PC-9 (cell line): ENCODE measurements at regions not wholly inside any gene's neighbourhood (a gene's known extent, or its start where the extent isn't known, plus 50 kb on each side); places are given as distances from the start of the nearest gene placed in this dataset.

Experiments used
- BruUV-seq: library from RNA; stranded (reverse); fragments of 400-500 nt; replicated peaks from 2 replicates; lab custom pipeline; 2021; lab: Mats Ljungman, UMichigan
- CTCF ChIA-PET: fragments of 300-600 bp; sonication (Branson Sonifier 250); formaldehyde crosslinking; loops from one replicate; lab custom pipeline; 2022; ENCODE audit warnings: antibody characterized with exemption; lab: Charles Lee
- POLR2A ChIA-PET: fragments of 300-600 bp; sonication (Branson Sonifier 250); formaldehyde crosslinking; loops from one replicate; lab custom pipeline; 2022; ENCODE audit warnings: antibody characterized with exemption; ENCODE audit not compliant: unreplicated experiment; lab: Charles Lee
- DNase-seq, 2 experiments: peaks; one replicate each; pipeline versions ENCODE4 v3.0.0 to v3.0.0-alpha.2; 2015 to 2022; ENCODE audit warnings: mixed read lengths in 1 of 2
- H2AFZ ChIP-seq: fragments of 200-600 bp; sonication (generic); 2 replicates; pipeline ENCODE4 v1.8.1; 2017; ENCODE audit warnings: antibody characterized with exemption
- H3F3A ChIP-seq: fragments of 200-600 bp; sonication (generic); 2 replicates; pipeline ENCODE4 v1.8.1; 2017; ENCODE audit warnings: antibody characterized with exemption, mild to moderate bottlenecking, low read depth; ENCODE audit not compliant: insufficient read depth
- H3K27ac ChIP-seq: fragments of 200-600 bp; sonication (generic); 2 replicates; pipeline ENCODE4 v1.6.1; 2016; ENCODE audit warnings: mixed run types
- H3K27me3 ChIP-seq: fragments of 200-600 bp; sonication (generic); 2 replicates; pipeline ENCODE4 v1.6.1; 2016; ENCODE audit warnings: low read depth, mixed run types; ENCODE audit not compliant: insufficient read depth
- H3K36me3 ChIP-seq: fragments of 200-600 bp; sonication (generic); 2 replicates; pipeline ENCODE4 v1.6.1; 2016; ENCODE audit warnings: low read depth, mixed run types
- H3K4me1 ChIP-seq: fragments of 200-600 bp; sonication (generic); replicated peaks from 2 replicates; pipeline ENCODE4 v1.6.1; 2016; ENCODE audit warnings: mixed run types; ENCODE audit not compliant: insufficient read depth
- H3K4me2 ChIP-seq: fragments of 200-600 bp; sonication (generic); 2 replicates; pipeline ENCODE4 v1.6.1; 2017; ENCODE audit warnings: mixed run types
- H3K4me3 ChIP-seq: fragments of 200-600 bp; sonication (generic); 2 replicates; pipeline ENCODE4 v1.6.1; 2016; ENCODE audit warnings: mixed run types
- H3K79me2 ChIP-seq: fragments of 200-600 bp; sonication (generic); 2 replicates; pipeline ENCODE4 v1.6.1; 2017; ENCODE audit warnings: low read depth, mixed run types
- H3K9me2 ChIP-seq: fragments of 200-600 bp; sonication (generic); 2 replicates; pipeline ENCODE4 v1.8.1; 2017; ENCODE audit warnings: mild to moderate bottlenecking; ENCODE audit not compliant: insufficient read depth
- H3K9me3 ChIP-seq: fragments of 200-600 bp; sonication (generic); 2 replicates; pipeline ENCODE4 v1.8.1; 2016; ENCODE audit warnings: low read depth; ENCODE audit not compliant: insufficient read depth
- H4K20me1 ChIP-seq: fragments of 200-600 bp; sonication (generic); 2 replicates; pipeline ENCODE4 v1.8.1; 2017; ENCODE audit not compliant: insufficient read depth
- EZH2 ChIP-seq: fragments of 200-600 bp; sonication (generic); IDR thresholded peaks from 2 replicates; pipeline ENCODE4 v1.8.0; 2017; ENCODE audit warnings: antibody characterized with exemption, low read depth
- intact Hi-C: fragments of 100-400 bp; cut with micrococcal nuclease; formaldehyde crosslinking; loops from one replicate; pipeline ENCODE4 v1.10.0; 2022; ENCODE audit not compliant: unreplicated experiment
- TF ChIP-seq, protein P1 (sequence below): fragments of 200-600 bp; sonication (generic); conservative IDR thresholded peaks from 2 replicates; pipeline ENCODE4 v1.6.1; 2017; ENCODE audit warnings: mixed run types, antibody characterized with exemption, mild to moderate bottlenecking, moderate library complexity

DNA sequence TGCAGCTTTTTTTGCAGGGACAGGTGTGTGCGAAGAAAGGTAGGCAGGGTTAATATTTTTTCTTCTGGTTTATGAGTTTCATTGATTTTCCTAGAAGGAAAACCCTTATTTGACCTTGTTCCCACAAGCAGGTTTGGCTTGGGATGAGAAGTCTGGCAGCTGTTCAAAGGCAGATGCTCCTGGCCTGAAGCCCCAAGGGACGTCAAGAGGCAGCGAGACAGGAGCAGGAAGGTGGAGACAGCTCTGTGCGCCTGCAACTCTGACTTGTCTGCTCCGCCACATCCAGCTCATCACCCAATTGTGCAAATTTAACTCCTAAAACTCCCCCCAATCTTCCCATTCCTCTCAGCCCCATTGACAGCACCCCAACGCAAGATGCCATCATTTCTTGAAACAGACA, 136.8 kb upstream of the XYLT1 start:
- no peak for TF ChIP-seq EZH2
- TF ChIP-seq, protein P1, sequence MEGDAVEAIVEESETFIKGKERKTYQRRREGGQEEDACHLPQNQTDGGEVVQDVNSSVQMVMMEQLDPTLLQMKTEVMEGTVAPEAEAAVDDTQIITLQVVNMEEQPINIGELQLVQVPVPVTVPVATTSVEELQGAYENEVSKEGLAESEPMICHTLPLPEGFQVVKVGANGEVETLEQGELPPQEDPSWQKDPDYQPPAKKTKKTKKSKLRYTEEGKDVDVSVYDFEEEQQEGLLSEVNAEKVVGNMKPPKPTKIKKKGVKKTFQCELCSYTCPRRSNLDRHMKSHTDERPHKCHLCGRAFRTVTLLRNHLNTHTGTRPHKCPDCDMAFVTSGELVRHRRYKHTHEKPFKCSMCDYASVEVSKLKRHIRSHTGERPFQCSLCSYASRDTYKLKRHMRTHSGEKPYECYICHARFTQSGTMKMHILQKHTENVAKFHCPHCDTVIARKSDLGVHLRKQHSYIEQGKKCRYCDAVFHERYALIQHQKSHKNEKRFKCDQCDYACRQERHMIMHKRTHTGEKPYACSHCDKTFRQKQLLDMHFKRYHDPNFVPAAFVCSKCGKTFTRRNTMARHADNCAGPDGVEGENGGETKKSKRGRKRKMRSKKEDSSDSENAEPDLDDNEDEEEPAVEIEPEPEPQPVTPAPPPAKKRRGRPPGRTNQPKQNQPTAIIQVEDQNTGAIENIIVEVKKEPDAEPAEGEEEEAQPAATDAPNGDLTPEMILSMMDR = no peak
- BruUV-seq = no TSS peak
- CTCF ChIA-PET = no interaction called here

DNA sequence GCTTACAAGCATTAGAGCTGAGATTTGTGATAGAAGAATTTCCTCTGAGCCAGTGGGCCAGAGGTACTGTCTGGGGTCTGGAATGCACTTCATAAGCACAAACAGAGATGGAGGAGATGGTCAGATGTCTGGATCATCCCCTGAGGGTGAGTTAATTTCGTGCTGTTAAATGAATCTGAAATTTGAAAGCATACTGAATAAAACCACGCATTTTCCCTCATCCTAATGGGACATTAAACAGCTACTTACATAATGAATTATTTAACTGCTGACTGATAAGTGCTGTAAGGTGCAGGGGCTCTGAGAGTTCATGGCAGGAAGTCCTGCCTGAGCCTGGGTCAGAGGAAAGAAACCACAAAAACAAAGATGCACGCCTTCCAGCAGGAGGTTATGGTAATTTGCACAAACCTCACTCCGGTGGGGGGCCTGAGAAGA, 136.3 kb upstream of the XYLT1 start:
- H3K9me3 ChIP-seq = no peaks in the 10 kb centered on the region
- no peak overlapping the region for H3K4me2 ChIP-seq
- H3K79me2 ChIP-seq = no peaks in the 10 kb centered on the region
- POLR2A ChIA-PET = no interaction called here
- H2AFZ ChIP-seq = no peak overlapping the region
- TF ChIP-seq, protein P1 = no peak
- no peak for TF ChIP-seq EZH2
- H3K36me3 ChIP-seq = no peaks in the 10 kb centered on the region
- no peak overlapping the region for H3K27ac ChIP-seq
- no peaks in the 10 kb centered on the region for H3K9me2 ChIP-seq
- H3K4me1 ChIP-seq = no peaks in the 10 kb centered on the region
- BruUV-seq = no TSS peak
- H4K20me1 ChIP-seq = no peaks in the 10 kb centered on the region
- intact Hi-C loops = no loop called here
- peaks cover 13% of the 10 kb centered on the region; the same call in 1 of the 2 replicates for H3K27me3 ChIP-seq
- CTCF ChIA-PET = no interaction called here
- no peak overlapping the region for H3K4me3 ChIP-seq
- no peaks in the 10 kb centered on the region for H3F3A ChIP-seq
- no peak for DNase-seq

More for the DNA sequence above, 136.8 kb upstream of the XYLT1 start:
- no peak for DNase-seq
- H3K36me3 ChIP-seq = no peaks in the 10 kb centered on the region
- H3K9me3 ChIP-seq = no peaks in the 10 kb centered on the region
- H3K27ac ChIP-seq = no peak overlapping the region
- no peaks in the 10 kb centered on the region for H3K9me2 ChIP-seq
- H3K4me2 ChIP-seq = no peak overlapping the region
- no peaks in the 10 kb centered on the region for H3K4me1 ChIP-seq
- no peak overlapping the region for H2AFZ ChIP-seq
- H3K79me2 ChIP-seq = no peaks in the 10 kb centered on the region
- H3F3A ChIP-seq = no peaks in the 10 kb centered on the region
- POLR2A ChIA-PET = no interaction called here
- H3K27me3 ChIP-seq = peaks cover 13% of the 10 kb centered on the region; the same call in 1 of the 2 replicates
- intact Hi-C loops = no loop called here
- no peak overlapping the region for H3K4me3 ChIP-seq
- H4K20me1 ChIP-seq = no peaks in the 10 kb centered on the region

DNA sequence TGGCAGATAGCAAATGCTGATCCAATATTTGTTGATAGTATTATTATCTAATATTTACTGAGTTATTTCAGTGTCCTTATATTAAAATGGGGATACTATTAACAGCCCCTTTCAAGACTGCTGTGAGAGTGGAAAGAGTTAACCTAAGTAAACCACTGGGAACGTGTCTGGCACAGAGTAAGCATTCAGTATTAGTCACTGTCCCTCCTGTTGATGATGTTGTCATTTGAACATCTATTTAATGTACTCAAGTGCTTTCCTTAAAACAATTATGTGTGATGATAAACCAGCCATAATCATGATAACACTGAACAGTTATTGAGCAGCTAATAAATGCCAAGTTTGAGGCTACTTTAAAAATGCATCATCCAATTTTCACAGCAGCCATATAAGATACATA, 135.7 kb upstream of the XYLT1 start:
- Histone ChIP-seq H3K4me1 (no peaks in the 10 kb centered on the region), H3K4me2 (no peak overlapping the region), H4K20me1 (no peaks in the 10 kb centered on the region), H3K9me3 (no peaks in the 10 kb centered on the region), H3K79me2 (no peaks in the 10 kb centered on the region), H3K27ac (no peak overlapping the region), H3F3A (no peaks in the 10 kb centered on the region), H3K36me3 (no peaks in the 10 kb centered on the region), H3K27me3 (peaks cover 13% of the 10 kb centered on the region; the same call in 1 of the 2 replicates), H3K4me3 (no peak overlapping the region), H2AFZ (no peak overlapping the region), H3K9me2 (no peaks in the 10 kb centered on the region)
- ChIA-PET CTCF (no interaction called here), POLR2A (no interaction called here)
- no TSS peak for BruUV-seq
- TF ChIP-seq EZH2 = no peak
- TF ChIP-seq, protein P1 = no peak
- DNase-seq = no peak
- intact Hi-C loops = no loop called here
